Naive thymus-derived CD4-positive, alpha-beta T cell (primary cell): ENCODE measurements at regions not wholly inside any gene's neighbourhood (a gene's known extent, or its start where the extent isn't known, plus 50 kb on each side); places are given as distances from the start of the nearest gene placed in this dataset.

Experiments used
- ATAC-seq: fragments of 150-1000 bp; cut with Tn5 transposase; 2 replicates; pipeline ENCODE4 v1.10.0; 2021; ENCODE audit warnings: mild to moderate bottlenecking, moderate library complexity
- CTCF ChIA-PET: fragments of 350-600 bp; sonication (Branson Sonifier 250); formaldehyde crosslinking; loops from one replicate; lab custom pipeline; 2021; ENCODE audit warnings: antibody characterized with exemption; lab: Charles Lee
- POLR2A ChIA-PET: fragments of 350-600 bp; sonication (Branson Sonifier 250); formaldehyde crosslinking; loops from one replicate; lab custom pipeline; 2021; ENCODE audit warnings: antibody characterized with exemption, inconsistent platforms; lab: Charles Lee
- DNase-seq, 9 donors: peaks; one replicate each; pipeline versions ENCODE4 v3.0.0 to v3.0.0-alpha.2; 2020 to 2022; ENCODE audit warnings: mixed read lengths in 1 of 9
- H3K27ac ChIP-seq: one replicate; pipeline ENCODE4 v1.7.0; 2013; ENCODE audit warnings: mild to moderate bottlenecking, low read depth, low read length, moderate library complexity
- H3K27me3 ChIP-seq, 2 donors: one replicate each; pipeline ENCODE4 v1.7.0; 2013; ENCODE audit warnings: low read length in 2 of 2, mild to moderate bottlenecking in 2 of 2, moderate library complexity in 2 of 2; ENCODE audit not compliant: control insufficient read depth in 2 of 2, insufficient read depth in 2 of 2
- H3K36me3 ChIP-seq, 3 experiments: 1 replicate in 2 of 3; 2 replicates in 1 of 3; pipeline ENCODE4 v1.7.0; 2013; ENCODE audit warnings: low read length in 3 of 3, mild to moderate bottlenecking in 3 of 3, moderate library complexity in 1 of 3; ENCODE audit not compliant: insufficient read depth in 3 of 3, control insufficient read depth in 2 of 3
- H3K4me1 ChIP-seq, 2 donors: one replicate each; pipeline ENCODE4 v1.7.0; 2013; ENCODE audit warnings: low read length in 2 of 2, mild to moderate bottlenecking in 2 of 2, moderate library complexity in 1 of 2; ENCODE audit not compliant: control insufficient read depth in 2 of 2, insufficient read depth in 2 of 2
- H3K4me3 ChIP-seq: 2 replicates; pipeline ENCODE4 v1.7.0; 2013; ENCODE audit warnings: mild to moderate bottlenecking, low read length
- H3K9me3 ChIP-seq, 3 experiments: 1 replicate in 2 of 3; 2 replicates in 1 of 3; pipeline ENCODE4 v1.7.0; 2013; ENCODE audit warnings: low read length in 3 of 3; ENCODE audit not compliant: control insufficient read depth in 2 of 3
- H3K27ac Mint-ChIP-seq, 9 donors: one replicate each; pipeline ENCODE4 v1.8.0; 2020 to 2022; ENCODE audit warnings: mixed read lengths in 9 of 9, mild to moderate bottlenecking in 8 of 9, moderate library complexity in 5 of 9, inconsistent platforms in 2 of 9
- H3K27me3 Mint-ChIP-seq, 5 donors: one replicate each; pipeline ENCODE4 v1.8.0; 2021 to 2022; ENCODE audit warnings: mixed read lengths in 5 of 5, mild to moderate bottlenecking in 1 of 5
- H3K36me3 Mint-ChIP-seq, 5 donors: one replicate each; pipeline ENCODE4 v1.8.0; 2020 to 2022; ENCODE audit warnings: mixed read lengths in 5 of 5, mild to moderate bottlenecking in 3 of 5, inconsistent platforms in 1 of 5
- H3K4me1 Mint-ChIP-seq, 7 donors: one replicate each; pipeline ENCODE4 v1.8.0; 2020 to 2022; ENCODE audit warnings: mixed read lengths in 7 of 7, mild to moderate bottlenecking in 3 of 7, inconsistent platforms in 1 of 7
- H3K4me3 Mint-ChIP-seq, 10 donors: one replicate each; pipeline ENCODE4 v1.8.0; 2020 to 2022; ENCODE audit warnings: mild to moderate bottlenecking in 10 of 10, mixed read lengths in 10 of 10, moderate library complexity in 6 of 10, inconsistent platforms in 2 of 10
- H3K9me3 Mint-ChIP-seq, 11 donors: one replicate each; pipeline ENCODE4 v1.8.0; 2020 to 2022; ENCODE audit warnings: mixed read lengths in 11 of 11, mild to moderate bottlenecking in 4 of 11, inconsistent platforms in 1 of 11, moderate library complexity in 1 of 11
- intact Hi-C, 2 donors: fragments of 100-400 bp; cut with micrococcal nuclease; formaldehyde crosslinking; loops; one replicate each; pipeline ENCODE4 v1.15.1; 2023

GRCh38 chr10:10330418-10330817 is 687.3 kb upstream of the CELF2 start:
- peaks cover 0 to 29% (median 19%) of the 10 kb centered on the region in 5 donors for H3K27me3 Mint-ChIP-seq
- H3K36me3 ChIP-seq, result no peaks in the 10 kb centered on the region
- H3K36me3 Mint-ChIP-seq, result no peaks in the 10 kb centered on the region
- DNase-seq (no peak), ATAC-seq (no peak)
- POLR2A ChIA-PET, result no interaction called here
- no peak overlapping the region for H3K27ac Mint-ChIP-seq
- H3K4me1 Mint-ChIP-seq, result no peaks in the 10 kb centered on the region
- H3K27ac ChIP-seq, result no peak overlapping the region
- H3K9me3 Mint-ChIP-seq, result peaks cover 0 to 5% (median 0%) of the 10 kb centered on the region in 11 donors
- CTCF ChIA-PET, result no interaction called here
- intact Hi-C loops, result no loop called here
- H3K9me3 ChIP-seq, result no peaks in the 10 kb centered on the region
- no peaks in the 10 kb centered on the region for H3K27me3 ChIP-seq
- H3K4me3 ChIP-seq, result no peak overlapping the region
- H3K4me3 Mint-ChIP-seq, result no peak overlapping the region
- H3K4me1 ChIP-seq, result no peaks in the 10 kb centered on the region

GRCh38 chr10:10332786-10333185 is 684.9 kb upstream of the CELF2 start:
- H3K4me1 ChIP-seq, result no peaks in the 10 kb centered on the region
- no peaks in the 10 kb centered on the region for H3K9me3 ChIP-seq
- no peaks in the 10 kb centered on the region for H3K27me3 ChIP-seq
- no peak for ATAC-seq
- Mint-ChIP-seq H3K27ac (no peak overlapping the region), H3K27me3 (peaks cover 0 to 44% (median 30%) of the 10 kb centered on the region in 5 donors), H3K4me1 (no peaks in the 10 kb centered on the region), H3K36me3 (no peaks in the 10 kb centered on the region), H3K4me3 (no peak overlapping the region), H3K9me3 (peaks cover 0 to 5% (median 0%) of the 10 kb centered on the region in 11 donors)
- ChIA-PET POLR2A (no interaction called here), CTCF (no interaction called here)
- no peak for DNase-seq
- H3K4me3 ChIP-seq, result no peak overlapping the region
- intact Hi-C loops, result no loop called here
- no peak overlapping the region for H3K27ac ChIP-seq
- no peaks in the 10 kb centered on the region for H3K36me3 ChIP-seq

GRCh38 chr10:10333622-10334021 is 684.0 kb upstream of the CELF2 start:
- DNase-seq (no peak), ATAC-seq (no peak)
- H3K9me3 ChIP-seq, result no peaks in the 10 kb centered on the region
- H3K27me3 ChIP-seq, result no peaks in the 10 kb centered on the region
- H3K36me3 Mint-ChIP-seq, result no peaks in the 10 kb centered on the region
- H3K4me1 Mint-ChIP-seq, result no peaks in the 10 kb centered on the region
- peaks cover 0 to 5% (median 0%) of the 10 kb centered on the region in 11 donors for H3K9me3 Mint-ChIP-seq
- no peak overlapping the region for H3K27ac Mint-ChIP-seq
- intact Hi-C loops, result no loop called here
- ChIA-PET POLR2A (no interaction called here), CTCF (no interaction called here)
- peaks cover 0 to 40% (median 30%) of the 10 kb centered on the region in 5 donors for H3K27me3 Mint-ChIP-seq
- no peak overlapping the region for H3K27ac ChIP-seq
- no peaks in the 10 kb centered on the region for H3K4me1 ChIP-seq
- H3K4me3 Mint-ChIP-seq, result no peak overlapping the region
- H3K4me3 ChIP-seq, result no peak overlapping the region
- H3K36me3 ChIP-seq, result no peaks in the 10 kb centered on the region

- Histone ChIP-seq H3K27ac (no peak overlapping the region), H3K4me3 (no peak overlapping the region), H3K4me1 (no peaks in the 10 kb centered on the region), H3K27me3 (no peaks in the 10 kb centered on the region), H3K9me3 (no peaks in the 10 kb centered on the region), H3K36me3 (no peaks in the 10 kb centered on the region)
- Mint-ChIP-seq H3K4me3 (no peak overlapping the region), H3K27ac (no peak overlapping the region), H3K4me1 (no peaks in the 10 kb centered on the region), H3K36me3 (no peaks in the 10 kb centered on the region), H3K27me3 (peaks cover 0 to 38% (median 27%) of the 10 kb centered on the region in 5 donors), H3K9me3 (peaks cover 0 to 4% (median 0%) of the 10 kb centered on the region in 11 donors)
- intact Hi-C loops, result no loop called here
- DNase-seq (no peak), ATAC-seq (no peak)
- CTCF ChIA-PET, result no interaction called here
- POLR2A ChIA-PET, result no interaction called here
These were observed 679.3 kb upstream of the CELF2 start for GRCh38 chr10:10338339-10338738.

GRCh38 chr10:10346390-10347150 is 671.1 kb upstream of the CELF2 start:
- ChIA-PET POLR2A (no interaction called here), CTCF (no interaction called here)
- Histone ChIP-seq H3K27me3 (no peaks in the 10 kb centered on the region), H3K36me3 (no peaks in the 10 kb centered on the region), H3K4me3 (no peak overlapping the region), H3K27ac (no peak overlapping the region), H3K9me3 (no peaks in the 10 kb centered on the region), H3K4me1 (no peaks in the 10 kb centered on the region)
- Mint-ChIP-seq H3K27me3 (peaks cover 0 to 11% (median 10%) of the 10 kb centered on the region in 5 donors), H3K4me1 (no peaks in the 10 kb centered on the region), H3K36me3 (no peaks in the 10 kb centered on the region), H3K9me3 (peaks cover 0 to 8% (median 0%) of the 10 kb centered on the region in 11 donors), H3K4me3 (no peak overlapping the region), H3K27ac (no peak overlapping the region)
- ATAC-seq (no peak), DNase-seq (no peak)
- intact Hi-C loops, result no loop called here

GRCh38 chr10:10350050-10350449 is 667.6 kb upstream of the CELF2 start:
- CTCF ChIA-PET, result no interaction called here
- peaks cover 0 to 1% (median 0%) of the 10 kb centered on the region in 7 donors for H3K4me1 Mint-ChIP-seq

GRCh38 chr10:10351451-10351850 is 666.2 kb upstream of the CELF2 start:
- CTCF ChIA-PET, result no interaction called here
- peaks cover 0 to 5% (median 0%) of the 10 kb centered on the region in 11 donors for H3K9me3 Mint-ChIP-seq
- H3K27me3 ChIP-seq, result no peaks in the 10 kb centered on the region
- intact Hi-C loops, result no loop called here
- no peaks in the 10 kb centered on the region for H3K4me1 ChIP-seq
- H3K4me3 Mint-ChIP-seq, result no peak overlapping the region
- no peak overlapping the region for H3K27ac ChIP-seq
- no peaks in the 10 kb centered on the region for H3K36me3 ChIP-seq
- POLR2A ChIA-PET, result no interaction called here
- no peak for DNase-seq
- no peaks in the 10 kb centered on the region for H3K36me3 Mint-ChIP-seq
- H3K9me3 ChIP-seq, result no peaks in the 10 kb centered on the region
- no peak overlapping the region for H3K27ac Mint-ChIP-seq
- H3K27me3 Mint-ChIP-seq, result peaks cover 0 to 8% (median 6%) of the 10 kb centered on the region in 5 donors
- no peak for ATAC-seq
- H3K4me3 ChIP-seq, result no peak overlapping the region
- H3K4me1 Mint-ChIP-seq, result peaks cover 0 to 1% (median 0%) of the 10 kb centered on the region in 7 donors

More at GRCh38 chr10:10350050-10350449, 667.6 kb upstream of the CELF2 start:
- POLR2A ChIA-PET, result no interaction called here
- DNase-seq, result no peak
- H3K4me3 ChIP-seq, result no peak overlapping the region
- H3K4me3 Mint-ChIP-seq, result no peak overlapping the region
- no peaks in the 10 kb centered on the region for H3K4me1 ChIP-seq
- ATAC-seq, result no peak
- H3K27ac ChIP-seq, result no peak overlapping the region
- peaks cover 0 to 8% (median 7%) of the 10 kb centered on the region in 5 donors for H3K27me3 Mint-ChIP-seq
- H3K36me3 ChIP-seq, result no peaks in the 10 kb centered on the region
- no peaks in the 10 kb centered on the region for H3K27me3 ChIP-seq
- peaks cover 0 to 5% (median 0%) of the 10 kb centered on the region in 11 donors for H3K9me3 Mint-ChIP-seq
- no peak overlapping the region for H3K27ac Mint-ChIP-seq
- H3K9me3 ChIP-seq, result no peaks in the 10 kb centered on the region
- intact Hi-C loops, result no loop called here
- H3K36me3 Mint-ChIP-seq, result no peaks in the 10 kb centered on the region
